ENCODE measurements at regions not wholly inside any gene's neighbourhood (a gene's known extent, or its start where the extent isn't known, plus 50 kb on each side); places are given as distances from the start of the nearest gene placed in this dataset.

DNA sequence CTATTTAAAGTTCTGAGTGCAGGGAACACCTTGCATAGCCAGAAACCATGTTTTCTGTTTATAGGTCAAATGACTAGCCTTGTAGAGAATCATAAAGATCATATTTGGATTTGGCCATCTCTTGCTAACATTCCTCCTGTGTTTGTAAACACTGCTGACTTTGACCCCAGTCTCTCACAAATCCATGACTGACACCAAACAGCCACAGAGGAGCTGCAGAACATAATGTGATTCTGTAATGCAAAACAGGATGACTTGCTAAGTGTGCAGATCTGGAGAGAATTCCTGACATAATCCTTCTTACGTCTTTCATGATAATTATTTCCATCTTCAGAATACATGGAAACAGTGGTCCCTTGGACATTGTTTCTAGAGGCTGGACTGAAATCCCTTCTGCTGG, 211.8 kb downstream of the BMP4 start:
- H3K4me1 ChIP-seq (ENCODE audit: control insufficient read depth in 1 of 2, low read depth in 2 of 2), result no peaks in the 10 kb centered on the region
- H3K4me3 ChIP-seq, result no peak overlapping the region
- H3K9me3 ChIP-seq, result no peaks in the 10 kb centered on the region
- H3K36me3 ChIP-seq, result no peaks in the 10 kb centered on the region
- H3K27ac ChIP-seq, result no peak overlapping the region
- ATAC-seq (ENCODE audit: insufficient number of reproducible peaks, low FRiP score, low read depth) (no peak), DNase-seq (ENCODE audit: low spot score) (no peak)
- TF ChIP-seq, protein P1, sequence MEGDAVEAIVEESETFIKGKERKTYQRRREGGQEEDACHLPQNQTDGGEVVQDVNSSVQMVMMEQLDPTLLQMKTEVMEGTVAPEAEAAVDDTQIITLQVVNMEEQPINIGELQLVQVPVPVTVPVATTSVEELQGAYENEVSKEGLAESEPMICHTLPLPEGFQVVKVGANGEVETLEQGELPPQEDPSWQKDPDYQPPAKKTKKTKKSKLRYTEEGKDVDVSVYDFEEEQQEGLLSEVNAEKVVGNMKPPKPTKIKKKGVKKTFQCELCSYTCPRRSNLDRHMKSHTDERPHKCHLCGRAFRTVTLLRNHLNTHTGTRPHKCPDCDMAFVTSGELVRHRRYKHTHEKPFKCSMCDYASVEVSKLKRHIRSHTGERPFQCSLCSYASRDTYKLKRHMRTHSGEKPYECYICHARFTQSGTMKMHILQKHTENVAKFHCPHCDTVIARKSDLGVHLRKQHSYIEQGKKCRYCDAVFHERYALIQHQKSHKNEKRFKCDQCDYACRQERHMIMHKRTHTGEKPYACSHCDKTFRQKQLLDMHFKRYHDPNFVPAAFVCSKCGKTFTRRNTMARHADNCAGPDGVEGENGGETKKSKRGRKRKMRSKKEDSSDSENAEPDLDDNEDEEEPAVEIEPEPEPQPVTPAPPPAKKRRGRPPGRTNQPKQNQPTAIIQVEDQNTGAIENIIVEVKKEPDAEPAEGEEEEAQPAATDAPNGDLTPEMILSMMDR (IDR thresholded peaks at IDR 0.05), result no peak
- H3K27me3 ChIP-seq (replicated peaks; ENCODE audit: insufficient read depth), result no peaks in the 10 kb centered on the region

DNA sequence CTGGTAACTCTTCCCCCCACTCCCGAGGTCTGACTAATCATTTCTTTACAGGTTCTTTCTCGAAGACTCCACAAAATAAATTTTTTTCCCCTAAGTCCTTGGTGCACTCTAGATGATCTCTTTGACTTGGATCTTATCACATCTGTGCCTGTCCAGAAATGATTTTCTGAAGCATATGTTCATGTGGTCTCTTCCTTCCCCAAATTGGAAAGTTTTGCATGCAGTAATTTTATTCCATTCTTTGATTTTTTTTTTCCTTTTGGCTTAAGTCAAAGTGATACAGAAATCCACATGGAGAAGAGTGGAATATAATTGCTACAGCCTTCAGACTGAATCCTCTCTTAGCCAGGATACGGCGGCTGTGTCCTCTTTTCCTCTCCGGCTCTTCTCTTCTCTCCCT, 213.3 kb downstream of the BMP4 start:
- no peaks in the 10 kb centered on the region for H3K4me1 ChIP-seq (ENCODE audit: control insufficient read depth in 1 of 2, low read depth in 2 of 2)
- TF ChIP-seq, protein P1 (IDR thresholded peaks at IDR 0.05), result no peak

DNA sequence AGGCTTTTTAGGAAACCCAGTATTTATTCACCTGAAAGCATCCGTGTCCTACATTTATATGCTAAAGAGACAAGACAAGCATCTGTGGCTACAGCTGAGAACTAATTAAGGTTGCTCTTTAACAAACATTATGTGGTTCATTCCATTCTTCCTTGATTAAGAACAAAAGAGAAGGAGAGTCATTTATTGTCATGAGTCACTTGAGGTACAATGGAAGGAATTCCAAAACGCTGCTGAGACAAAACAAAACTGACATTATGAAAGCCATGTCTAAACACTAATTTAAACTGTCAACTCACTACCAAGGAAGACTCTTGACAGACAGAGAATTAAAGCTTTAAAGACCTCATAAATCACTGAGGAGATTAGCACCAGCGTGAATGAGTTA, 214.4 kb downstream of the BMP4 start:
- H3K4me3 ChIP-seq, result no peak overlapping the region
- ATAC-seq (ENCODE audit: insufficient number of reproducible peaks, low FRiP score, low read depth) (no peak), DNase-seq (ENCODE audit: low spot score) (no peak)
- no peaks in the 10 kb centered on the region for H3K9me3 ChIP-seq
- H3K36me3 ChIP-seq, result no peaks in the 10 kb centered on the region
- no peaks in the 10 kb centered on the region for H3K27me3 ChIP-seq (replicated peaks; ENCODE audit: insufficient read depth)
- H3K4me1 ChIP-seq (ENCODE audit: control insufficient read depth in 1 of 2, low read depth in 2 of 2), result no peaks in the 10 kb centered on the region
- TF ChIP-seq, protein P1 (IDR thresholded peaks at IDR 0.05), result no peak
- no peak overlapping the region for H3K27ac ChIP-seq

More for the DNA sequence above, 213.3 kb downstream of the BMP4 start:
- no peak overlapping the region for H3K4me3 ChIP-seq
- H3K9me3 ChIP-seq, result no peaks in the 10 kb centered on the region
- H3K27me3 ChIP-seq (replicated peaks; ENCODE audit: insufficient read depth), result no peaks in the 10 kb centered on the region
- H3K27ac ChIP-seq, result no peak overlapping the region
- ATAC-seq (ENCODE audit: insufficient number of reproducible peaks, low FRiP score, low read depth) (no peak), DNase-seq (ENCODE audit: low spot score) (no peak)
- H3K36me3 ChIP-seq, result no peaks in the 10 kb centered on the region

DNA sequence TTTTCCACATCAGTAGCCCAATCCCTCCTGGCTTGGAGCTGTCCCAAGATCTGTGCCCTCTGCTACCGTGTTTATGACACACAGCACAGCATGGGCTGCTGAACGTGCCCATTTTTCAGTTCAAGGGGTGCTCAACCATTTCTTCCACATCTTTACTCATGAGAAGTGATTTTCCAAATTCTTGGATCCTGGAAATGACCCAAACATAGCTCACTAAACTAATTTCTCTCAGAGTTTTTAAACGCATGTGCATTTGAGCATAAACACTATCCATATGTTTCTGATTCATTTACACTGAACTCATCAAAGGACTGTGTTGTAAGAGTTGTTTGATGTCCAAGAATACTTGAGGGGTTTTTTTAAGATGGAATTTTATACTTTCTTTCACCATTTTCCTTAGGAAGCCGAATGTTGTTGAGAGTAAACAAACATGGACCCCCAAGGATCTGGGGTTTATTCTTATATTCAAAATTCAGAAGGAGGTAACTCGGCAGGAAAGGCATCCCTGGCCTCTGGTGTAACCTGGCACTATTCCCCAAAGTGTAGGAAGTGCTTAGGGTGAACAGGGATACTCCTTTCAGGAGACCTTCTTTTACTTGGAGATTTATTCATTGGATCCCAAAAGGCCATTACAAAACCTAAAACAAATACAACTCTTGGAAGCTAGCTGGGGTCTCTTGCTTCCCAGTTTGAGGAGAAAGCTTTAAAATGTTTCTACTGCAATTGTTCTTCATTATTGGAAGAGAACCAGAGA, 215.0 kb downstream of the BMP4 start:
- no peak overlapping the region for H3K27ac ChIP-seq
- no peak for ATAC-seq (ENCODE audit: insufficient number of reproducible peaks, low FRiP score, low read depth)
- no peaks in the 10 kb centered on the region for H3K27me3 ChIP-seq (replicated peaks; ENCODE audit: insufficient read depth)
- H3K4me3 ChIP-seq, result no peak overlapping the region
- no peaks in the 10 kb centered on the region for H3K9me3 ChIP-seq
- DNase-seq (ENCODE audit: low spot score), result no peak
- H3K36me3 ChIP-seq, result no peaks in the 10 kb centered on the region
- TF ChIP-seq, protein P1 (IDR thresholded peaks at IDR 0.05), result no peak
- H3K4me1 ChIP-seq (ENCODE audit: control insufficient read depth in 1 of 2, low read depth in 2 of 2), result no peaks in the 10 kb centered on the region

DNA sequence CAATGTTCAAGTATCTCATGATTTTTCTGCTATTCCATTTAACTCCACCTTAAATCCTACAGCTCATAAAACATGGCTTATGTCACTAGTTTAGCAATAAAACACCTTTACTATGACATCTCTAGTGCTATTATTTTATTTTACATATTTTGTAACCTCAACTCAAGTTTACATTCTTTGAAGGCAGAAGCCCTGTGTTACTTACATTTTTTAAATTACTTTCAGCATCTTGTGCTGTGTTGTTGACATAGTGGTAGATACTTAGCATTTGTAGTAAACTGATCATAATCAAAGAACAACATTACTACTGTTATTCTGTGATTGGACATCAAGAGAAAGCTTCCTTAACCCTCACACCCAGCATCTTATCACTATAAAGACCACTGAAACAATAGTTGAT, 216.1 kb downstream of the BMP4 start:
- Histone ChIP-seq H3K27ac (no peak overlapping the region), H3K36me3 (no peaks in the 10 kb centered on the region), H3K4me3 (no peak overlapping the region), H3K4me1 (ENCODE audit: control insufficient read depth in 1 of 2, low read depth in 2 of 2) (no peaks in the 10 kb centered on the region), H3K9me3 (no peaks in the 10 kb centered on the region), H3K27me3 (replicated peaks; ENCODE audit: insufficient read depth) (no peaks in the 10 kb centered on the region)
- TF ChIP-seq, protein P1 (IDR thresholded peaks at IDR 0.05), result no peak
- DNase-seq (ENCODE audit: low spot score) (no peak), ATAC-seq (ENCODE audit: insufficient number of reproducible peaks, low FRiP score, low read depth) (no peak)
